ENCODE measurements at regions not wholly inside any gene's neighbourhood (a gene's known extent, or its start where the extent isn't known, plus 50 kb on each side); places are given as distances from the start of the nearest gene placed in this dataset.
A peak's percentile ranks its signal among the peaks of the same experiment; 100 is the strongest.
"Not testable (repeated sequence)": the region's sequence is repeated elsewhere in the genome, so short reads cannot be mapped to it uniquely, and the experiment has no call there.

DNA sequence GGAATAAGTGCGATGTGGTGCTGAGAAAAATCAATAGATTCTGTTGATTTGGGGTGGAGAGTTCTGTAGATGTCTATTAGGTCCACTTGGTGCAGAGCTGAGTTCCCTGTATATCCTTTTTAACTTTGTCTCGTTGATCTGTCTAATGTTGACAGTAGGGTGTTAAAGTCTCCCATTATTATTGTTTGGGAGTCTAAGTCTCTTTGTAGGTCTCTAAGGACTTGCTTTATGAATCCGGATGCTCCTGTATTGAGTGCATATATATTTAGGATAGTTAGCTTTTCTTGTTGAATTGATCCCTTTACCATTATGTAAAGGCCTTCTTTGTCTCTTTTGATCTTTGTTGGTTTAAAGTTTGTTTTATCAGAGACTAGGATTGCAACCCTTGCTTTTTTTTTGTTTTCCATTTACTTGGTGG is 170.8 kb upstream of the SLC38A2 start:
- H3K27me3 ChIP-seq (ENCODE audit: control insufficient read depth, insufficient read depth, low read length); DNase-seq (ENCODE audit: low read depth in 4 of 6, low spot score in 6 of 6); H3K36me3 ChIP-seq (ENCODE audit: control insufficient read depth, insufficient read depth, low read length); H3K4me3 ChIP-seq (ENCODE audit: low read depth, low read length); H3K27ac ChIP-seq (ENCODE audit: low read depth, low read length); H3K4me1 ChIP-seq (ENCODE audit: control insufficient read depth, insufficient read depth, low read length); H3K9me3 ChIP-seq (ENCODE audit: control insufficient read depth, insufficient read depth, low read length): not testable (repeated sequence)
- WGBS (ENCODE audit: insufficient coverage) = 91% methylated on average over 1 of the region's 3 CpGs

DNA sequence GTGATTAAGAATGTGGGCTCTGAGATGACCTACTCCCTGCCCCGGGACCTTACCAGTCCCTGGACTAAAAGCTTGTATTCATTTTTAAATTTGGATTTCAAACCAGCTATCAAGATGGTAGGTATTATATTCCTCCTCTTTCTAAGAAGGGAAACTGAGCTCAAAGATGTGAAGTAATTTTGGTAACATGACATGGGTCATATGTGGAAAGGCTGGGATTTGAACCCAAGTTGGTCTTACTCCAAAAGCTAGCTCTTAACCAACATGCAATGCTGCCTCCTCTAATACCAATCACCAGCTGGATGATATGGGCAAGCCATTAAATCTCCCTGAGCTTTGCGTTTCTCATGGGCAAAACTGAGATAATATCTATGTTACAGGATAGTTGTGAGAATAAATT is 166.4 kb upstream of the SLC38A2 start:
- WGBS (ENCODE audit: insufficient coverage) = no CpG with 5 or more reads among the region's 2 CpGs
- Histone ChIP-seq H3K36me3 (ENCODE audit: control insufficient read depth, insufficient read depth, low read length) (no peaks in the 10 kb centered on the region), H3K4me3 (ENCODE audit: low read depth, low read length) (no peak overlapping the region), H3K27me3 (ENCODE audit: control insufficient read depth, insufficient read depth, low read length) (no peaks in the 10 kb centered on the region), H3K27ac (ENCODE audit: low read depth, low read length) (no peak overlapping the region), H3K9me3 (ENCODE audit: control insufficient read depth, insufficient read depth, low read length) (no peaks in the 10 kb centered on the region), H3K4me1 (ENCODE audit: control insufficient read depth, insufficient read depth, low read length) (no peaks in the 10 kb centered on the region)
- no peak for DNase-seq (ENCODE audit: low read depth in 4 of 6, low spot score in 6 of 6)

DNA sequence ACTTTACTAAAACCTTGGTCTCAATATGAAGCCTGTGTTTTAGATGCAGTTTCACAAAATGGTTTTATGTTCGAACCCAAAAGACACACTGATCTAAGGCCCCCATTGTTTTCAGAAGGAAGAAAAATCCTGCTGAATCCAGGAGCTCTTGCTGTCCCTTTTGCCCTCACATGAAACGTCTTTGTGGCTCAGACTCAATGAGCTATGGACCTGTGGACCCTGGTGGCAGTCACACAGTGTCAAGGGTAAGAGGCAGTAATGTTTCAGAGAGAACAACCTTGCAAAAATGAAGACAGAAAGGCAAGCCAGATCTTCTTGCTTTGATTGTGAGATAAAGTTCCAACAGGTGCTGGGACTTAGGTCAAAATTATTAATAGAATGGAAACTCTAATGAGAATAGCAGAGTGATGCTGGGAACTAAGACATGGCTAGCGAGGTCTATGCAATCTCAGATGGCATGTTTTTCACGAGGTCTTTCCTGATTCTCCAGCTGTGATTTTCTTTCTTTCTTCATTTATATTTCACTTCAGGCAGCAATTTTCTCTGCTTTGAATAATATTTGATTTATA is 164.9 kb upstream of the SLC38A2 start:
- Histone ChIP-seq H3K27me3 (ENCODE audit: control insufficient read depth, insufficient read depth, low read length) (no peaks in the 10 kb centered on the region), H3K4me1 (ENCODE audit: control insufficient read depth, insufficient read depth, low read length) (no peaks in the 10 kb centered on the region), H3K27ac (ENCODE audit: low read depth, low read length) (no peak overlapping the region), H3K4me3 (ENCODE audit: low read depth, low read length) (no peak overlapping the region), H3K36me3 (ENCODE audit: control insufficient read depth, insufficient read depth, low read length) (no peaks in the 10 kb centered on the region), H3K9me3 (ENCODE audit: control insufficient read depth, insufficient read depth, low read length) (no peaks in the 10 kb centered on the region)
- DNase-seq (ENCODE audit: low read depth in 4 of 6, low spot score in 6 of 6) = no peak
- 44% methylated on average over 1 of the region's 4 CpGs for WGBS (ENCODE audit: insufficient coverage)

- not testable (repeated sequence) for H3K27ac ChIP-seq (ENCODE audit: low read depth, low read length); H3K9me3 ChIP-seq (ENCODE audit: control insufficient read depth, insufficient read depth, low read length); H3K4me1 ChIP-seq (ENCODE audit: control insufficient read depth, insufficient read depth, low read length); H3K4me3 ChIP-seq (ENCODE audit: low read depth, low read length); DNase-seq (ENCODE audit: low read depth in 4 of 6, low spot score in 6 of 6); H3K27me3 ChIP-seq (ENCODE audit: control insufficient read depth, insufficient read depth, low read length); H3K36me3 ChIP-seq (ENCODE audit: control insufficient read depth, insufficient read depth, low read length)
- WGBS (ENCODE audit: insufficient coverage) = 80% methylated on average over 1 of the region's 3 CpGs
Measured at GRCh38 chr12:46536316-46536715, 163.7 kb upstream of the SLC38A2 start.

GRCh38 chr12:46535907-46536306 is 163.3 kb upstream of the SLC38A2 start:
- 80% methylated on average over 2 of the region's 6 CpGs for WGBS (ENCODE audit: insufficient coverage)
- Histone ChIP-seq H3K9me3 (ENCODE audit: control insufficient read depth, insufficient read depth, low read length) (no peaks in the 10 kb centered on the region), H3K27ac (ENCODE audit: low read depth, low read length) (no peak overlapping the region), H3K4me3 (ENCODE audit: low read depth, low read length) (no peak overlapping the region), H3K4me1 (ENCODE audit: control insufficient read depth, insufficient read depth, low read length) (no peaks in the 10 kb centered on the region), H3K36me3 (ENCODE audit: control insufficient read depth, insufficient read depth, low read length) (no peaks in the 10 kb centered on the region), H3K27me3 (ENCODE audit: control insufficient read depth, insufficient read depth, low read length) (no peaks in the 10 kb centered on the region)
- no peak for DNase-seq (ENCODE audit: low read depth in 4 of 6, low spot score in 6 of 6)

DNA sequence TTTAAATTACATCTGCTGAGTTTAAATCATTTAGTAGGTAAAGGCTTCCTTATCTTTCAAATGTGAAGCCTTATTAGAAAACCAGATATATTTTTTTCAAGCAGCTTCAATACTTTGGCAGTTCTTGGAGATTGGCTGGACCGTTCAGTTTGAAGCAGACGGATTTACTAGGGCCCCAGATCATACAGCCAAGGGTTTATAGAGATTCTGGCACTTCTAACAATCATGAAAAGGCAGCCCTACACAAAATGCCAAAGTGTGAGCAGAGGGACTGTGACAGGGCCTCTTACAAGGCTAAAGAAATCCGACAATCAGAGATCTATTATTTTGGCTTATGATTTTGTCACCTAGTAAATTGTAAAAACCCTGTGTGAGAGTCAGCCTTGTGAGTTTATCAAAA is 162.8 kb upstream of the SLC38A2 start:
- Histone ChIP-seq H3K36me3 (ENCODE audit: control insufficient read depth, insufficient read depth, low read length) (no peaks in the 10 kb centered on the region), H3K27ac (ENCODE audit: low read depth, low read length) (no peak overlapping the region), H3K4me1 (ENCODE audit: control insufficient read depth, insufficient read depth, low read length) (no peaks in the 10 kb centered on the region), H3K27me3 (ENCODE audit: control insufficient read depth, insufficient read depth, low read length) (no peaks in the 10 kb centered on the region), H3K9me3 (ENCODE audit: control insufficient read depth, insufficient read depth, low read length) (no peaks in the 10 kb centered on the region), H3K4me3 (ENCODE audit: low read depth, low read length) (no peak overlapping the region)
- WGBS (ENCODE audit: insufficient coverage) = 61% methylated on average over 2 of the region's 3 CpGs
- DNase-seq (ENCODE audit: low read depth in 4 of 6, low spot score in 6 of 6) = no peak

GRCh38 chr12:46534327-46534840 is 161.8 kb upstream of the SLC38A2 start:
- no peaks in the 10 kb centered on the region for H3K36me3 ChIP-seq (ENCODE audit: control insufficient read depth, insufficient read depth, low read length)
- DNase-seq (ENCODE audit: low read depth in 4 of 6, low spot score in 6 of 6) = peak in 1 of 6 donors; percentile 41
- WGBS (ENCODE audit: insufficient coverage) = no CpG with 5 or more reads among the region's 1 CpG
- no peaks in the 10 kb centered on the region for H3K9me3 ChIP-seq (ENCODE audit: control insufficient read depth, insufficient read depth, low read length)
- H3K27me3 ChIP-seq (ENCODE audit: control insufficient read depth, insufficient read depth, low read length) = no peaks in the 10 kb centered on the region
- no peak overlapping the region for H3K4me3 ChIP-seq (ENCODE audit: low read depth, low read length)
- H3K4me1 ChIP-seq (ENCODE audit: control insufficient read depth, insufficient read depth, low read length) = no peaks in the 10 kb centered on the region
- no peak overlapping the region for H3K27ac ChIP-seq (ENCODE audit: low read depth, low read length)

- no peaks in the 10 kb centered on the region for H3K4me1 ChIP-seq (ENCODE audit: control insufficient read depth, insufficient read depth, low read length)
- H3K27ac ChIP-seq (ENCODE audit: low read depth, low read length) = no peak overlapping the region
- no CpG with 5 or more reads among the region's 2 CpGs for WGBS (ENCODE audit: insufficient coverage)
- no peaks in the 10 kb centered on the region for H3K9me3 ChIP-seq (ENCODE audit: control insufficient read depth, insufficient read depth, low read length)
- no peak overlapping the region for H3K4me3 ChIP-seq (ENCODE audit: low read depth, low read length)
- H3K27me3 ChIP-seq (ENCODE audit: control insufficient read depth, insufficient read depth, low read length) = no peaks in the 10 kb centered on the region
- DNase-seq (ENCODE audit: low read depth in 4 of 6, low spot score in 6 of 6) = peak in 1 of 6 donors; percentile 25
- H3K36me3 ChIP-seq (ENCODE audit: control insufficient read depth, insufficient read depth, low read length) = no peaks in the 10 kb centered on the region
Measured at GRCh38 chr12:46533723-46534122, 161.2 kb upstream of the SLC38A2 start.

- Histone ChIP-seq H3K9me3 (ENCODE audit: control insufficient read depth, insufficient read depth, low read length) (no peaks in the 10 kb centered on the region), H3K36me3 (ENCODE audit: control insufficient read depth, insufficient read depth, low read length) (no peaks in the 10 kb centered on the region), H3K4me1 (ENCODE audit: control insufficient read depth, insufficient read depth, low read length) (no peaks in the 10 kb centered on the region), H3K4me3 (ENCODE audit: low read depth, low read length) (no peak overlapping the region), H3K27ac (ENCODE audit: low read depth, low read length) (no peak overlapping the region), H3K27me3 (ENCODE audit: control insufficient read depth, insufficient read depth, low read length) (no peaks in the 10 kb centered on the region)
- no peak for DNase-seq (ENCODE audit: low read depth in 4 of 6, low spot score in 6 of 6)
- WGBS (ENCODE audit: insufficient coverage) = 94% methylated on average over 3 of the region's 3 CpGs
Measured at GRCh38 chr12:46531804-46532203, 159.2 kb upstream of the SLC38A2 start.

DNA sequence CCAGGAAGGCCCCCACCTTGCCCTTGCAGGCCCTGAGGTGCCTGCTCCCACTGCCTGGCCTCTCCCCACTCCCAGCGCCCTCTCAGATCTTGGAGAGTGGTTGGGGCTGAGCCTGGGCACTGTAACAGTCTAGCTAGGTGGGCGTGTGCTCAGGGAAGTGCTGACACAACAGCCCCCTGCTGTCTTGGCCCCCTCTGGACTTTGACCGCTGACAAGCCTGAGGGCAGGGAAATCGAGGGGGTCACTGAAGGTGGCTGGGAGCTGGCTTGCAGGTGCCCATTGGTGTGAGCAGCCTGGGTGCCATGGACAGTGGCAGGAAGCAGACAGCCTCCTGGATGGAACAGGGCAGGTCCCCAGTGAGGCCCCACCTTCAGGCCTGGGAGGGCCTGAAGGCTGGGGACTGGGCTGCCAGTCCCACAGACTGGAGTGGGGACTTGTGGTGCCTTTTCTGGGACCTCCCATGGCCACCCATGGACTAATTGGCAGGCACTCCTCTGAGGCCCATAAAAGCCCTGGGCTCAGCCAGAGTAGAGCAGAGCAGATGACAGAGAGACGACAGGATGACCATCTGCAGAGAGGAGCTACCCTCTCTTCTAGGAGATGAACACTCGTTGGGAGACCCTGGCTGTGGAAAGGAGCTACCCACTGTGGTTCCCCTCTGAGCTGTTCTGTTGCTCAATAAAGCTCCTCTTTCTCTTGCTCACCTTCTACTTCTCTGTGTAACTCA is 158.6 kb upstream of the SLC38A2 start:
- 91% methylated on average over 6 of the region's 6 CpGs for WGBS (ENCODE audit: insufficient coverage)

More for the DNA sequence above, 158.6 kb upstream of the SLC38A2 start:
- no peak for DNase-seq (ENCODE audit: low read depth in 4 of 6, low spot score in 6 of 6)
- H3K4me3 ChIP-seq (ENCODE audit: low read depth, low read length) = no peak overlapping the region
- no peaks in the 10 kb centered on the region for H3K36me3 ChIP-seq (ENCODE audit: control insufficient read depth, insufficient read depth, low read length)
- H3K27ac ChIP-seq (ENCODE audit: low read depth, low read length) = no peak overlapping the region
- no peaks in the 10 kb centered on the region for H3K9me3 ChIP-seq (ENCODE audit: control insufficient read depth, insufficient read depth, low read length)
- H3K4me1 ChIP-seq (ENCODE audit: control insufficient read depth, insufficient read depth, low read length) = no peaks in the 10 kb centered on the region
- no peaks in the 10 kb centered on the region for H3K27me3 ChIP-seq (ENCODE audit: control insufficient read depth, insufficient read depth, low read length)
